ENCODE measurements at regions not wholly inside any gene's neighbourhood (a gene's known extent, or its start where the extent isn't known, plus 50 kb on each side); places are given as distances from the start of the nearest gene placed in this dataset.

DNA sequence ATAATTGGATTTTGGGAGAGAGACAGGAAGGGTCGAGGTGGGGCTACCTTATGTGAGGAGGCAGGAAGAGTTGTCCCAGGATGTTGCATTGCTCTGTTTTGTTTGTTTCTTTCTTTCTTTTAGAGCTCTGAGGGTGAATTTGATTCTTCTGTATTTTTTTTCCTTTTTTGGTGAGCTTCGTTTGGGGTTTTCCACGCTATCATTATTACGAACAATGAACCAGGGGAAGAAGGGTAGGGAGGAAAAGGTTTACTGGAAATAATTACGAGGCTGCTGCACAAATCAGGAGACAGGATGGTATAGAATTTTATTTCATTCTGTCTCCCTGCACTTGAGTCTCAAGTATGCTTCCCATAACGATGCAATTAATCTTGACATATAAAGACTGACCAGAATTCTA, 51.4 kb upstream of the ZNF516 start:
- TF ChIP-seq, protein P1, sequence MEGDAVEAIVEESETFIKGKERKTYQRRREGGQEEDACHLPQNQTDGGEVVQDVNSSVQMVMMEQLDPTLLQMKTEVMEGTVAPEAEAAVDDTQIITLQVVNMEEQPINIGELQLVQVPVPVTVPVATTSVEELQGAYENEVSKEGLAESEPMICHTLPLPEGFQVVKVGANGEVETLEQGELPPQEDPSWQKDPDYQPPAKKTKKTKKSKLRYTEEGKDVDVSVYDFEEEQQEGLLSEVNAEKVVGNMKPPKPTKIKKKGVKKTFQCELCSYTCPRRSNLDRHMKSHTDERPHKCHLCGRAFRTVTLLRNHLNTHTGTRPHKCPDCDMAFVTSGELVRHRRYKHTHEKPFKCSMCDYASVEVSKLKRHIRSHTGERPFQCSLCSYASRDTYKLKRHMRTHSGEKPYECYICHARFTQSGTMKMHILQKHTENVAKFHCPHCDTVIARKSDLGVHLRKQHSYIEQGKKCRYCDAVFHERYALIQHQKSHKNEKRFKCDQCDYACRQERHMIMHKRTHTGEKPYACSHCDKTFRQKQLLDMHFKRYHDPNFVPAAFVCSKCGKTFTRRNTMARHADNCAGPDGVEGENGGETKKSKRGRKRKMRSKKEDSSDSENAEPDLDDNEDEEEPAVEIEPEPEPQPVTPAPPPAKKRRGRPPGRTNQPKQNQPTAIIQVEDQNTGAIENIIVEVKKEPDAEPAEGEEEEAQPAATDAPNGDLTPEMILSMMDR (conservative IDR thresholded peaks at IDR 0.05; ENCODE audit: low read depth, low read length): no peak
- TF ChIP-seq EZH2 (IDR thresholded peaks at IDR 0.05; ENCODE audit: low read length, unreplicated experiment) (no peak), EZH2phosphoT487 (IDR thresholded peaks at IDR 0.05; ENCODE audit: borderline replicate concordance, low read length) (no peak)
